Body of pancreas (tissue), 4 donors: ENCODE measurements at regions not wholly inside any gene's neighbourhood (a gene's known extent, or its start where the extent isn't known, plus 50 kb on each side); places are given as distances from the start of the nearest gene placed in this dataset.

Experiments
- POLR2A ChIP-seq, 3 donors: fragments of 450-650 bp; IDR thresholded peaks; one replicate each; pipeline ENCODE4 v1.6.1; 2016; ENCODE audit warnings: antibody characterized with exemption in 3 of 3, mild to moderate bottlenecking in 2 of 3
- TF ChIP-seq, protein P1 (sequence below), 7 experiments: fragments of 450-650 bp in 4 of 7; fragments of 200-600 bp in 3 of 7; sonication (generic) in 3 of 7; IDR thresholded peaks; one replicate each; pipeline ENCODE4 v1.5.1; 2016 to 2019; ENCODE audit warnings: antibody characterized with exemption in 7 of 7

- TF ChIP-seq, protein P1, sequence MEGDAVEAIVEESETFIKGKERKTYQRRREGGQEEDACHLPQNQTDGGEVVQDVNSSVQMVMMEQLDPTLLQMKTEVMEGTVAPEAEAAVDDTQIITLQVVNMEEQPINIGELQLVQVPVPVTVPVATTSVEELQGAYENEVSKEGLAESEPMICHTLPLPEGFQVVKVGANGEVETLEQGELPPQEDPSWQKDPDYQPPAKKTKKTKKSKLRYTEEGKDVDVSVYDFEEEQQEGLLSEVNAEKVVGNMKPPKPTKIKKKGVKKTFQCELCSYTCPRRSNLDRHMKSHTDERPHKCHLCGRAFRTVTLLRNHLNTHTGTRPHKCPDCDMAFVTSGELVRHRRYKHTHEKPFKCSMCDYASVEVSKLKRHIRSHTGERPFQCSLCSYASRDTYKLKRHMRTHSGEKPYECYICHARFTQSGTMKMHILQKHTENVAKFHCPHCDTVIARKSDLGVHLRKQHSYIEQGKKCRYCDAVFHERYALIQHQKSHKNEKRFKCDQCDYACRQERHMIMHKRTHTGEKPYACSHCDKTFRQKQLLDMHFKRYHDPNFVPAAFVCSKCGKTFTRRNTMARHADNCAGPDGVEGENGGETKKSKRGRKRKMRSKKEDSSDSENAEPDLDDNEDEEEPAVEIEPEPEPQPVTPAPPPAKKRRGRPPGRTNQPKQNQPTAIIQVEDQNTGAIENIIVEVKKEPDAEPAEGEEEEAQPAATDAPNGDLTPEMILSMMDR (IDR thresholded peaks at IDR 0.05) = no peak
- no peak for TF ChIP-seq POLR2A (IDR thresholded peaks at IDR 0.05)
Observed at GRCh38 chr4:42237010-42237409, 84.6 kb upstream of the BEND4 start.
